LNCaP clone FGC (cell line): ENCODE measurements at regions not wholly inside any gene's neighbourhood (a gene's known extent, or its start where the extent isn't known, plus 50 kb on each side); places are given as distances from the start of the nearest gene placed in this dataset.
"Not testable (repeated sequence)": the region's sequence is repeated elsewhere in the genome, so short reads cannot be mapped to it uniquely, and the experiment has no call there.

Experiments
- DNase-seq: peaks from one replicate; pipeline ENCODE4 v3.0.0-alpha.2; 2011; ENCODE audit warnings: low read depth
- H3K4me3 ChIP-seq: 2 replicates; pipeline ENCODE4 v1.5.1; 2011; ENCODE audit warnings: mild to moderate bottlenecking, low read depth, low read length, control low read depth

- not testable (repeated sequence) for H3K4me3 ChIP-seq, DNase-seq
Measured at GRCh38 chr16:88224131-88224898, 158.4 kb upstream of the ZNF469 start.

- H3K4me3 ChIP-seq, DNase-seq: not testable (repeated sequence)
Measured at GRCh38 chr16:88225640-88226230, 157.0 kb upstream of the ZNF469 start.

- not testable (repeated sequence) for H3K4me3 ChIP-seq, DNase-seq
Measured at GRCh38 chr16:88226302-88226701, 156.5 kb upstream of the ZNF469 start.

GRCh38 chr16:88227026-88227721 lies 155.6 kb upstream of the ZNF469 start:
- not testable (repeated sequence) for H3K4me3 ChIP-seq, DNase-seq

GRCh38 chr16:88227722-88228482 lies 154.9 kb upstream of the ZNF469 start:
- DNase-seq, H3K4me3 ChIP-seq: not testable (repeated sequence)

- not testable (repeated sequence) for H3K4me3 ChIP-seq, DNase-seq
Measured at GRCh38 chr16:88228751-88229150, 154.0 kb upstream of the ZNF469 start.

GRCh38 chr16:88229710-88230109 lies 153.0 kb upstream of the ZNF469 start:
- DNase-seq, H3K4me3 ChIP-seq: not testable (repeated sequence)

GRCh38 chr16:88230276-88230966 lies 152.3 kb upstream of the ZNF469 start:
- DNase-seq, H3K4me3 ChIP-seq: not testable (repeated sequence)

GRCh38 chr16:88230967-88231615 lies 151.7 kb upstream of the ZNF469 start:
- not testable (repeated sequence) for H3K4me3 ChIP-seq, DNase-seq

- not testable (repeated sequence) for DNase-seq, H3K4me3 ChIP-seq
Measured at GRCh38 chr16:88231839-88232238, 150.9 kb upstream of the ZNF469 start.

- not testable (repeated sequence) for H3K4me3 ChIP-seq, DNase-seq
Measured at GRCh38 chr16:88232401-88233258, 150.1 kb upstream of the ZNF469 start.

- H3K4me3 ChIP-seq, DNase-seq: not testable (repeated sequence)
Measured at GRCh38 chr16:88233621-88234420, 148.9 kb upstream of the ZNF469 start.

GRCh38 chr16:88234421-88235271 lies 148.1 kb upstream of the ZNF469 start:
- DNase-seq, H3K4me3 ChIP-seq: not testable (repeated sequence)

- not testable (repeated sequence) for H3K4me3 ChIP-seq, DNase-seq
Measured at GRCh38 chr16:88235691-88236090, 147.1 kb upstream of the ZNF469 start.

- DNase-seq, H3K4me3 ChIP-seq: not testable (repeated sequence)
Measured at GRCh38 chr16:88236229-88236628, 146.5 kb upstream of the ZNF469 start.

GRCh38 chr16:88237314-88237713 lies 145.4 kb upstream of the ZNF469 start:
- not testable (repeated sequence) for DNase-seq, H3K4me3 ChIP-seq
